Pons (tissue), 1 donor: ENCODE measurements at regions not wholly inside any gene's neighbourhood (a gene's known extent, or its start where the extent isn't known, plus 50 kb on each side); places are given as distances from the start of the nearest gene placed in this dataset.

Experiments
- DNase-seq: peaks from one replicate; pipeline ENCODE4 v3.0.0-alpha.2; 2016; ENCODE audit warnings: low spot score

- DNase-seq, result no peak
Measured at GRCh38 chr18:78904179-78904531, 75.5 kb upstream of the SALL3 start.

GRCh38 chr18:78905334-78905733, 74.3 kb upstream of the SALL3 start:
- no peak for DNase-seq

GRCh38 chr18:78906066-78906465, 73.6 kb upstream of the SALL3 start:
- no peak for DNase-seq

- DNase-seq, result no peak
Measured at GRCh38 chr18:78908462-78909260, 71.0 kb upstream of the SALL3 start.

GRCh38 chr18:78911751-78912283, 67.8 kb upstream of the SALL3 start:
- DNase-seq, result no peak

- DNase-seq, result no peak
Measured at GRCh38 chr18:78912336-78912735, 67.3 kb upstream of the SALL3 start.

GRCh38 chr18:78912844-78913243, 66.8 kb upstream of the SALL3 start:
- DNase-seq, result no peak

- DNase-seq, result no peak
Measured at GRCh38 chr18:78913395-78913794, 66.2 kb upstream of the SALL3 start.

GRCh38 chr18:78913830-78914231, 65.8 kb upstream of the SALL3 start:
- DNase-seq, result no peak

- no peak for DNase-seq
Measured at GRCh38 chr18:78914249-78914935, 65.2 kb upstream of the SALL3 start.

GRCh38 chr18:78915446-78916008, 64.1 kb upstream of the SALL3 start:
- DNase-seq, result no peak

- DNase-seq, result no peak
Measured at GRCh38 chr18:78918707-78919106, 60.9 kb upstream of the SALL3 start.

GRCh38 chr18:78919956-78920355, 59.7 kb upstream of the SALL3 start:
- DNase-seq, result no peak

- DNase-seq, result no peak
Measured at GRCh38 chr18:78920456-78921138, 59.0 kb upstream of the SALL3 start.

- no peak for DNase-seq
Measured at GRCh38 chr18:78922856-78923255, 56.8 kb upstream of the SALL3 start.

- no peak for DNase-seq
Measured at GRCh38 chr18:78924301-78924700, 55.3 kb upstream of the SALL3 start.

- no peak for DNase-seq
Measured at GRCh38 chr18:78924786-78925540, 54.7 kb upstream of the SALL3 start.

- no peak for DNase-seq
Measured at GRCh38 chr18:78925557-78926242, 53.9 kb upstream of the SALL3 start.

GRCh38 chr18:78926243-78926615, 53.4 kb upstream of the SALL3 start:
- DNase-seq, result no peak

GRCh38 chr18:78927156-78927555, 52.5 kb upstream of the SALL3 start:
- no peak for DNase-seq

GRCh38 chr18:78927616-78928015, 52.0 kb upstream of the SALL3 start:
- DNase-seq, result no peak
